ENCODE measurements at regions not wholly inside any gene's neighbourhood (a gene's known extent, or its start where the extent isn't known, plus 50 kb on each side); places are given as distances from the start of the nearest gene placed in this dataset.

DNA sequence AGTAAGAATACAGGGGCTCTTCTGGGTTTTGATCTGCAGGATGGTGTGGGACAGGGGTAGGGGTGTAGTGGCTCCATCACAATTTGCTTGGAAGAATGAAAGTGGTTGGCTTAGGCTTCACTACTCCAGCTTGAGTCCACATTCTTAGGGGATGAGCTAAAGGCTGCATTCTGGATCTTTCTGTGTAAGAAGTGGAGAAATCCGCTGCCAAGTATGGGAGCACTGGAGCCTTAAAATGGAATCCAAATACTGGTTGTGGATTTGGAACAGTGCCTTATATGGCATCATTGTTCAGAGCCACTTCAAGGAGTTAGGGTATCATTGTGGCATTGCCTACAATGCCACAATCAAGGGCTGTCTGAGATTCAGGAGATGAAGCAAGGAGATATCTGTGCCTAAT is 187.1 kb downstream of the LMO4 start:
- CTCF ChIA-PET = no interaction called here
- TF ChIP-seq CTCF (IDR thresholded peaks at IDR 0.05; ENCODE audit: unreplicated experiment) = no peak
- Mint-ChIP-seq H3K36me3 (ENCODE audit: insufficient read depth, unreplicated experiment) (no peaks in the 10 kb centered on the region), H3K4me1 (ENCODE audit: insufficient read depth, unreplicated experiment) (no peaks in the 10 kb centered on the region), H3K9me3 (ENCODE audit: unreplicated experiment) (no peaks in the 10 kb centered on the region), H3K4me3 (ENCODE audit: unreplicated experiment) (no peak overlapping the region), H3K27ac (ENCODE audit: low read depth, unreplicated experiment) (no peak overlapping the region), H3K27me3 (ENCODE audit: insufficient read depth, unreplicated experiment) (no peaks in the 10 kb centered on the region)
- no peak for DNase-seq (ENCODE audit: unreplicated experiment)
- no TSS peak for BruUV-seq (replicated peaks)
- POLR2A ChIA-PET = no interaction called here
- intact Hi-C loops (cut with micrococcal nuclease) = no loop called here

DNA sequence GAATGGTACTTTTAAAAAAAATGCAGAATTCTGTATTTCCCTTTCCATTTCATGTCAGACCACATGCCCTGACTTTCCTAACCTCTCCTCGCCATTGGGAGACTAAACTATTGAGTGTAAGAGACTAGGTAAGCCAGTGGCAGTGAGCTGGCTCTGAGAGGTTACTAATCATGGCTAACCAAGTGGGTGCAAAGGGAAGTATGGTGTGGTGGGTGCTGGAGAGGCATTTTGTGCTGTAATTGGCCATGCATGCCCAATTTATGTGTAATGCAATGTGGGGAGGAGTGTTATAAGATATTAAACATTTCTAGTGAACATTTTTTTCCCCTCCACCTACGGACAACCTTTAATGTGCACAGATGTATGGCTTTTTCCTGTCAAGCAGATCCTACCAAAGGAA is 190.1 kb downstream of the LMO4 start:
- H3K4me3 Mint-ChIP-seq (ENCODE audit: unreplicated experiment) = no peak overlapping the region
- H3K36me3 Mint-ChIP-seq (ENCODE audit: insufficient read depth, unreplicated experiment) = no peaks in the 10 kb centered on the region
- no peak for DNase-seq (ENCODE audit: unreplicated experiment)
- no TSS peak for BruUV-seq (replicated peaks)
- ChIA-PET CTCF (interaction anchor here (1.6 kb wide), 1 partner anchor 435 kb away, joined by 5 read pairs; no protein-coding TSS in a partner anchor), POLR2A (interaction anchor here (0.6 kb wide), 1 partner anchor 443 kb away, joined by 3 read pairs; no protein-coding TSS in a partner anchor)
- H3K27ac Mint-ChIP-seq (ENCODE audit: low read depth, unreplicated experiment) = no peak overlapping the region
- TF ChIP-seq CTCF (IDR thresholded peaks at IDR 0.05; ENCODE audit: unreplicated experiment) = no peak
- H3K27me3 Mint-ChIP-seq (ENCODE audit: insufficient read depth, unreplicated experiment) = no peaks in the 10 kb centered on the region
- H3K9me3 Mint-ChIP-seq (ENCODE audit: unreplicated experiment) = no peaks in the 10 kb centered on the region
- H3K4me1 Mint-ChIP-seq (ENCODE audit: insufficient read depth, unreplicated experiment) = no peaks in the 10 kb centered on the region
- intact Hi-C loops (cut with micrococcal nuclease) = no loop called here

DNA sequence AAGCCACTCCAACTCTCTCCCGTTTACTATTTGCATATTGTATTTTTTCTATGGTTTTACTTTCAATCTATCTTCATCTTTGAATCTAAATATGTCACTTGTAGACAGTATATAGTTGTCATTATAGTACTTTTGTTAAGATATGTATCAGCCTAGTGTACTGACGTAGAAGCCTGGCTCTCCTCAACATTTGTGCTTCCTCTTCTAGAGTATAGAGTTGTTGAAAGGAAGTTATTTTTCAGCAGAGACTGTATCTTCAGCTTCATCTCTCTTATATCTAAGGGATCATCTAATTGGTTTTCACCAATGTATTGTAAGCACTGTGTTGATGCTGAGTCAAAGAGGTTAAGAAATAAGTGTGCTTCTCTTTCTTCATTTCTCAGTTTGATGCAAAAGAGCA is 192.8 kb downstream of the LMO4 start:
- no TSS peak for BruUV-seq (replicated peaks)
- H3K36me3 Mint-ChIP-seq (ENCODE audit: insufficient read depth, unreplicated experiment) = no peaks in the 10 kb centered on the region
- no peak for TF ChIP-seq CTCF (IDR thresholded peaks at IDR 0.05; ENCODE audit: unreplicated experiment)

DNA sequence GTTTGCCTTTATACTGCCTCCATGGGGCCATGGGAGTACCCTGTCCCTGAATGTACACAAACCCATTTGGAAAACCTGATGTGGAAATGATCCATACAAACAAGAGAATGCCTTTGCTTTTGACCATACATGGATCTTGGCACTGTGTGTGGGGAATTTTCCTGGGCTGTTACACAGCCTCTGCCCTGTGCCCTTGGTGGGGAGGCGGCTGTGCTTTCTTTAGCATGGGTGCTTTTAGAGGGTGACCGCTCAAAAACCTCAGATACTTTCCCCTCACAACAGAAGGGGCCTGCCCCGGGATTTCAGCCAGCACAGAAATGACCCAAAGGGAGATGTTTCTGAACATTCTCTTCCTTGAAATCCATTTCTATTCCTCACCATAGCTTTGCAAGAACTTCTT is 194.8 kb downstream of the LMO4 start:
- Mint-ChIP-seq H3K36me3 (ENCODE audit: insufficient read depth, unreplicated experiment) (no peaks in the 10 kb centered on the region), H3K27me3 (ENCODE audit: insufficient read depth, unreplicated experiment) (no peaks in the 10 kb centered on the region), H3K4me1 (ENCODE audit: insufficient read depth, unreplicated experiment) (no peaks in the 10 kb centered on the region), H3K4me3 (ENCODE audit: unreplicated experiment) (no peak overlapping the region), H3K27ac (ENCODE audit: low read depth, unreplicated experiment) (no peak overlapping the region), H3K9me3 (ENCODE audit: unreplicated experiment) (no peaks in the 10 kb centered on the region)
- DNase-seq (ENCODE audit: unreplicated experiment) = no peak
- CTCF ChIA-PET = interaction anchor here (0.7 kb wide), 1 partner anchor 15 kb away, joined by 3 read pairs; no protein-coding TSS in a partner anchor
- POLR2A ChIA-PET = no interaction called here
- TF ChIP-seq CTCF (IDR thresholded peaks at IDR 0.05; ENCODE audit: unreplicated experiment) = no peak
- intact Hi-C loops (cut with micrococcal nuclease) = no loop called here
- no TSS peak for BruUV-seq (replicated peaks)

More for the DNA sequence above, 192.8 kb downstream of the LMO4 start:
- H3K27me3 Mint-ChIP-seq (ENCODE audit: insufficient read depth, unreplicated experiment) = no peaks in the 10 kb centered on the region
- DNase-seq (ENCODE audit: unreplicated experiment) = no peak
- intact Hi-C loops (cut with micrococcal nuclease) = no loop called here
- no peak overlapping the region for H3K4me3 Mint-ChIP-seq (ENCODE audit: unreplicated experiment)
- H3K27ac Mint-ChIP-seq (ENCODE audit: low read depth, unreplicated experiment) = no peak overlapping the region
- no peaks in the 10 kb centered on the region for H3K9me3 Mint-ChIP-seq (ENCODE audit: unreplicated experiment)
- ChIA-PET POLR2A (no interaction called here), CTCF (no interaction called here)
- H3K4me1 Mint-ChIP-seq (ENCODE audit: insufficient read depth, unreplicated experiment) = no peaks in the 10 kb centered on the region

All from MCF 10A (cell line).